ENCODE measurements at regions not wholly inside any gene's neighbourhood (a gene's known extent, or its start where the extent isn't known, plus 50 kb on each side); places are given as distances from the start of the nearest gene placed in this dataset.

- TF ChIP-seq, protein P1, sequence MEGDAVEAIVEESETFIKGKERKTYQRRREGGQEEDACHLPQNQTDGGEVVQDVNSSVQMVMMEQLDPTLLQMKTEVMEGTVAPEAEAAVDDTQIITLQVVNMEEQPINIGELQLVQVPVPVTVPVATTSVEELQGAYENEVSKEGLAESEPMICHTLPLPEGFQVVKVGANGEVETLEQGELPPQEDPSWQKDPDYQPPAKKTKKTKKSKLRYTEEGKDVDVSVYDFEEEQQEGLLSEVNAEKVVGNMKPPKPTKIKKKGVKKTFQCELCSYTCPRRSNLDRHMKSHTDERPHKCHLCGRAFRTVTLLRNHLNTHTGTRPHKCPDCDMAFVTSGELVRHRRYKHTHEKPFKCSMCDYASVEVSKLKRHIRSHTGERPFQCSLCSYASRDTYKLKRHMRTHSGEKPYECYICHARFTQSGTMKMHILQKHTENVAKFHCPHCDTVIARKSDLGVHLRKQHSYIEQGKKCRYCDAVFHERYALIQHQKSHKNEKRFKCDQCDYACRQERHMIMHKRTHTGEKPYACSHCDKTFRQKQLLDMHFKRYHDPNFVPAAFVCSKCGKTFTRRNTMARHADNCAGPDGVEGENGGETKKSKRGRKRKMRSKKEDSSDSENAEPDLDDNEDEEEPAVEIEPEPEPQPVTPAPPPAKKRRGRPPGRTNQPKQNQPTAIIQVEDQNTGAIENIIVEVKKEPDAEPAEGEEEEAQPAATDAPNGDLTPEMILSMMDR (IDR thresholded peaks at IDR 0.05), result no peak
- TF ChIP-seq POLR2A (IDR thresholded peaks at IDR 0.05), result no peak
Measured at GRCh38 chr16:22705799-22706198, 108.2 kb upstream of the HS3ST2 start.
